ENCODE measurements at regions not wholly inside any gene's neighbourhood (a gene's known extent, or its start where the extent isn't known, plus 50 kb on each side); places are given as distances from the start of the nearest gene placed in this dataset.
"Not testable (repeated sequence)": the region's sequence is repeated elsewhere in the genome, so short reads cannot be mapped to it uniquely, and the experiment has no call there.

GRCh38 chr10:31207636-31208035 lies 111.4 kb upstream of the ZEB1 start:
- H3K4me3 ChIP-seq (replicated peaks; ENCODE audit: low read depth, low read length), result no peak overlapping the region
- H3K27me3 ChIP-seq (replicated peaks; ENCODE audit: control insufficient read depth, insufficient read depth, low read length), result no peaks in the 10 kb centered on the region
- DNase-seq (ENCODE audit: extremely low read depth, insufficient read length), result no peak
- TF ChIP-seq, protein P1, sequence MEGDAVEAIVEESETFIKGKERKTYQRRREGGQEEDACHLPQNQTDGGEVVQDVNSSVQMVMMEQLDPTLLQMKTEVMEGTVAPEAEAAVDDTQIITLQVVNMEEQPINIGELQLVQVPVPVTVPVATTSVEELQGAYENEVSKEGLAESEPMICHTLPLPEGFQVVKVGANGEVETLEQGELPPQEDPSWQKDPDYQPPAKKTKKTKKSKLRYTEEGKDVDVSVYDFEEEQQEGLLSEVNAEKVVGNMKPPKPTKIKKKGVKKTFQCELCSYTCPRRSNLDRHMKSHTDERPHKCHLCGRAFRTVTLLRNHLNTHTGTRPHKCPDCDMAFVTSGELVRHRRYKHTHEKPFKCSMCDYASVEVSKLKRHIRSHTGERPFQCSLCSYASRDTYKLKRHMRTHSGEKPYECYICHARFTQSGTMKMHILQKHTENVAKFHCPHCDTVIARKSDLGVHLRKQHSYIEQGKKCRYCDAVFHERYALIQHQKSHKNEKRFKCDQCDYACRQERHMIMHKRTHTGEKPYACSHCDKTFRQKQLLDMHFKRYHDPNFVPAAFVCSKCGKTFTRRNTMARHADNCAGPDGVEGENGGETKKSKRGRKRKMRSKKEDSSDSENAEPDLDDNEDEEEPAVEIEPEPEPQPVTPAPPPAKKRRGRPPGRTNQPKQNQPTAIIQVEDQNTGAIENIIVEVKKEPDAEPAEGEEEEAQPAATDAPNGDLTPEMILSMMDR (IDR thresholded peaks at IDR 0.05; ENCODE audit: insufficient read depth, low read length, poor library complexity, severe bottlenecking), result no peak
- H3K36me3 ChIP-seq (ENCODE audit: control insufficient read depth, insufficient read depth, low read length), result no peaks in the 10 kb centered on the region

DNA sequence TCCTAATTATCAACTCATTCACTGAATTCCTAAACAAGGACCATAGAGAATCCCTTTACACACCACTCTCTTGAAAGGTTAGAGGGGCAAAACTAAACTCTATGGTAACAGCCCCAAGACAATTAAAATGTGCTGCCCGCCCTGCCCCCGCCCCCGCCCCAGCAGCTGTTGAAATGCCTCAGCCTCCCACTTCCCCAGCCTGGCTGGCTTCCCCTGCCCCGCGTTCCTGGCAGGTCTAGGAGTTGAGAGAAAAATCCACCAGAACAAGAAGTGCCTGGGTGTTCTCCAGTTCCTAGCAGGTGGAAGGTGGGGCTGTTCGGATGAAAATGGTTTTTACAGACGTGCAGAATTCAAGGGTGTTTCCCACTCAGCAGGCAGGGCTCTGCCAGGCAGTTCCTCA lies 109.5 kb upstream of the ZEB1 start:
- H3K36me3 ChIP-seq (ENCODE audit: control insufficient read depth, insufficient read depth, low read length), result no peaks in the 10 kb centered on the region
- TF ChIP-seq, protein P1 (IDR thresholded peaks at IDR 0.05; ENCODE audit: insufficient read depth, low read length, poor library complexity, severe bottlenecking), result no peak
- H3K4me3 ChIP-seq (replicated peaks; ENCODE audit: low read depth, low read length), result no peak overlapping the region
- DNase-seq (ENCODE audit: extremely low read depth, insufficient read length), result no peak
- H3K27me3 ChIP-seq (replicated peaks; ENCODE audit: control insufficient read depth, insufficient read depth, low read length), result no peaks in the 10 kb centered on the region

GRCh38 chr10:31210190-31210589 lies 108.8 kb upstream of the ZEB1 start:
- H3K27me3 ChIP-seq (replicated peaks; ENCODE audit: control insufficient read depth, insufficient read depth, low read length), result no peaks in the 10 kb centered on the region
- DNase-seq (ENCODE audit: extremely low read depth, insufficient read length), result no peak
- H3K36me3 ChIP-seq (ENCODE audit: control insufficient read depth, insufficient read depth, low read length), result no peaks in the 10 kb centered on the region

DNA sequence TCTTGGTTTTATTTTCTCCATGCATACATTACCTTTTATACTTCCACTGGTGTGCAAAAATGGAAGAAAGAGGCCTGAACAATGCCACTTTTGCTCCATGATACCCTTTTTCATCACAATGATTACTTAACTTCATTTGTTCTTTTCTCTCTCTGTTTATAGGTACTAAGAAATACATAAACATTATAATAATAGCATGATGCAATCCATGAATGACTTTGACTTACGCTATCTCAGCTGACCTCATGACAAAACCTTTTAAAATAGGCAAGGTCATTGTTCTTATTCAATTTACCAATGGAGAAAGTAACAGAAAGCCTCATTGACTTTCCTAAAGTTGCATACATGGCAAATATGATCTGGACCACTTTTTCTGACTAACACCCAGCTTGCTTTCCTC lies 105.1 kb upstream of the ZEB1 start:
- H3K36me3 ChIP-seq (ENCODE audit: control insufficient read depth, insufficient read depth, low read length), result no peaks in the 10 kb centered on the region
- no peak for DNase-seq (ENCODE audit: extremely low read depth, insufficient read length)
- no peaks in the 10 kb centered on the region for H3K27me3 ChIP-seq (replicated peaks; ENCODE audit: control insufficient read depth, insufficient read depth, low read length)
- TF ChIP-seq, protein P1 (IDR thresholded peaks at IDR 0.05; ENCODE audit: insufficient read depth, low read length, poor library complexity, severe bottlenecking), result no peak
- no peak overlapping the region for H3K4me3 ChIP-seq (replicated peaks; ENCODE audit: low read depth, low read length)

More at GRCh38 chr10:31210190-31210589, 108.8 kb upstream of the ZEB1 start:
- TF ChIP-seq, protein P1 (IDR thresholded peaks at IDR 0.05; ENCODE audit: insufficient read depth, low read length, poor library complexity, severe bottlenecking), result no peak
- H3K4me3 ChIP-seq (replicated peaks; ENCODE audit: low read depth, low read length), result no peak overlapping the region

- TF ChIP-seq, protein P1 (IDR thresholded peaks at IDR 0.05; ENCODE audit: insufficient read depth, low read length, poor library complexity, severe bottlenecking), result no peak
- Histone ChIP-seq H3K27me3 (replicated peaks; ENCODE audit: control insufficient read depth, insufficient read depth, low read length) (no peaks in the 10 kb centered on the region), H3K36me3 (ENCODE audit: control insufficient read depth, insufficient read depth, low read length) (no peaks in the 10 kb centered on the region), H3K4me3 (replicated peaks; ENCODE audit: low read depth, low read length) (no peak overlapping the region)
- DNase-seq (ENCODE audit: extremely low read depth, insufficient read length), result no peak
Measured at GRCh38 chr10:31215052-31215451, 104.0 kb upstream of the ZEB1 start.

- TF ChIP-seq, protein P1 (IDR thresholded peaks at IDR 0.05; ENCODE audit: insufficient read depth, low read length, poor library complexity, severe bottlenecking), result no peak
- no peak for DNase-seq (ENCODE audit: extremely low read depth, insufficient read length)
- Histone ChIP-seq H3K4me3 (replicated peaks; ENCODE audit: low read depth, low read length) (no peak overlapping the region), H3K36me3 (ENCODE audit: control insufficient read depth, insufficient read depth, low read length) (no peaks in the 10 kb centered on the region), H3K27me3 (replicated peaks; ENCODE audit: control insufficient read depth, insufficient read depth, low read length) (no peaks in the 10 kb centered on the region)
Measured at GRCh38 chr10:31219306-31219705, 99.7 kb upstream of the ZEB1 start.

DNA sequence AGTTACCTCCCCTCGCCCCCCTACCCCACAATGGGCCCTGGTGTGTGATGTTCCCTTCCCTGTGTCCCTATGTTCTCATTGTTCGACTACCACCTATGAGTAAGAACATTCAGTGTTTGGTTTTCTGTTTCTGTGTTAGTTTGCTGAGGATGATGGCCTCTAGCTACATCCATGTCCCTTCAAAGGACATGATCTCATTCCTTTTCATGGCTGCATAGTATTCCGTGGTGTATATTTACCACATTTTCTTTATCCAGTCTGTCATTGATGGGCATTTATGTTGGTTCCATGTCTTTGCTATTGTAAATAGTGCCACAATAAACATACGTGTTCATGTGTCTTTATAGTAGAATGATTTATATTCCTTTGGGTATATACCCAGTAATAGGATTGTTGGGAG lies 90.2 kb upstream of the ZEB1 start:
- not testable (repeated sequence) for H3K36me3 ChIP-seq (ENCODE audit: control insufficient read depth, insufficient read depth, low read length); DNase-seq (ENCODE audit: extremely low read depth, insufficient read length); H3K4me3 ChIP-seq (replicated peaks; ENCODE audit: low read depth, low read length); H3K27me3 ChIP-seq (replicated peaks; ENCODE audit: control insufficient read depth, insufficient read depth, low read length)

Measured in GM06990 (cell line).